Bronchial epithelial cell (primary cell): ENCODE measurements at regions not wholly inside any gene's neighbourhood (a gene's known extent, or its start where the extent isn't known, plus 50 kb on each side); places are given as distances from the start of the nearest gene placed in this dataset.

Source experiments
- DNase-seq: peaks from one replicate; pipeline ENCODE4 v3.0.0-alpha.2; 2010; ENCODE audit warnings: low read depth
- FAIRE-seq: peaks from 2 replicates; lab custom pipeline; 2011; peaks lifted over from hg19 to GRCh38; lab: Jason Lieb, UNC
- H3K27me3 ChIP-seq: 2 replicates; pipeline ENCODE4 v1.5.1; 2011; ENCODE audit warnings: low read length; ENCODE audit not compliant: control insufficient read depth, insufficient read depth
- H3K36me3 ChIP-seq: 2 replicates; pipeline ENCODE4 v1.5.1; 2011; ENCODE audit warnings: low read length; ENCODE audit not compliant: control insufficient read depth, insufficient read depth
- H3K4me3 ChIP-seq: 2 replicates; pipeline ENCODE4 v1.5.1; 2011; ENCODE audit warnings: mild to moderate bottlenecking, low read depth, low read length, control low read depth
- TF ChIP-seq, protein P1 (sequence below): IDR thresholded peaks from 2 replicates; pipeline ENCODE4 v1.5.1; 2011; ENCODE audit warnings: mild to moderate bottlenecking, moderate library complexity, low read length, control low read depth, inconsistent platforms; ENCODE audit not compliant: insufficient read depth, severe bottlenecking

DNA sequence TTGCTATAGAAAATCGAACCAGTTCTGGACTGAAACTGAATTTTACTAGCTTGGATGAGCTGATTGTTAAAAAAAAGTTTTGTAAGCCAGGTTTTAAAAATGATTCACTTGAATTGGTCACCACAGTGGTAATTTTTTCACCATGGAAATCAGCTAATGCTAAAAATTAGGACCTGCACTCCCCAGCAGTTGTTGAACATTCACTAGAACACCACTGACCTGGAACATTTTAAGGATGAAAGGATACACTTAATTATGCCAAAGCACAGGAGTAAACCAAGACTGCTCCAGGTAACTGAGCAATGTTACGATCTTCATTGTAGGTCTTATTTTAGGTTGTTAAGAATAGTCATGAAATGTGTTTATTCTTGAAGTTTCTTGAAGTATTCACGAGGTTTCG lies 1342.6 kb upstream of the SPRY2 start:
- no peak overlapping the region for H3K4me3 ChIP-seq
- no peak for FAIRE-seq
- no peaks in the 10 kb centered on the region for H3K36me3 ChIP-seq
- H3K27me3 ChIP-seq = no peaks in the 10 kb centered on the region
- no peak for DNase-seq
- TF ChIP-seq, protein P1, sequence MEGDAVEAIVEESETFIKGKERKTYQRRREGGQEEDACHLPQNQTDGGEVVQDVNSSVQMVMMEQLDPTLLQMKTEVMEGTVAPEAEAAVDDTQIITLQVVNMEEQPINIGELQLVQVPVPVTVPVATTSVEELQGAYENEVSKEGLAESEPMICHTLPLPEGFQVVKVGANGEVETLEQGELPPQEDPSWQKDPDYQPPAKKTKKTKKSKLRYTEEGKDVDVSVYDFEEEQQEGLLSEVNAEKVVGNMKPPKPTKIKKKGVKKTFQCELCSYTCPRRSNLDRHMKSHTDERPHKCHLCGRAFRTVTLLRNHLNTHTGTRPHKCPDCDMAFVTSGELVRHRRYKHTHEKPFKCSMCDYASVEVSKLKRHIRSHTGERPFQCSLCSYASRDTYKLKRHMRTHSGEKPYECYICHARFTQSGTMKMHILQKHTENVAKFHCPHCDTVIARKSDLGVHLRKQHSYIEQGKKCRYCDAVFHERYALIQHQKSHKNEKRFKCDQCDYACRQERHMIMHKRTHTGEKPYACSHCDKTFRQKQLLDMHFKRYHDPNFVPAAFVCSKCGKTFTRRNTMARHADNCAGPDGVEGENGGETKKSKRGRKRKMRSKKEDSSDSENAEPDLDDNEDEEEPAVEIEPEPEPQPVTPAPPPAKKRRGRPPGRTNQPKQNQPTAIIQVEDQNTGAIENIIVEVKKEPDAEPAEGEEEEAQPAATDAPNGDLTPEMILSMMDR = no peak

DNA sequence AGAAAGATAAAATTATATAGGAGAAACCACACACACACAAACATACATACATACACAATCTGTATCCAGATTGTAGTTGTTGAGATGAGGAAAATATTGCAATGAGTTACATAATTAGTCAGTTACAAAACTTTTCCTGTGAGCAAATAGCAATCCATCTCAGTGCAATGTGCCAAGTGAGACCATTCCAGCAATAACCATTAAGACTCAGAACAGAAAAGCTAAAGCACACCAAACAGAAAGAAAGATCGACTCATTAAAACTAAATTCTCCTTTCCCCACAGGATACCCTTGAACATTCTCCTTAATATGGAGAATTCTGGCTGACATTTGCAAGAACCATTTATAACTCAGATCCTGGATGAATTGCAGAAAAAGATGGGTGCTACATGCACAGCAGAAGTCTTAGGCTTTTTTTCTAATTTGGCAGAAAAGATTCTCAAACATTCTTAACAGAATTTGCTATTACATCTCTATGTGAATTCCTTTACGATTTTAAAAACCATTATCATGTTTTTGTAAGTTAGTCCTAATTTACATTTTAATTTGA lies 1341.2 kb upstream of the SPRY2 start:
- Histone ChIP-seq H3K4me3 (no peak overlapping the region), H3K27me3 (no peaks in the 10 kb centered on the region), H3K36me3 (no peaks in the 10 kb centered on the region)
- no peak for DNase-seq
- FAIRE-seq = no peak
- TF ChIP-seq, protein P1 = no peak

DNA sequence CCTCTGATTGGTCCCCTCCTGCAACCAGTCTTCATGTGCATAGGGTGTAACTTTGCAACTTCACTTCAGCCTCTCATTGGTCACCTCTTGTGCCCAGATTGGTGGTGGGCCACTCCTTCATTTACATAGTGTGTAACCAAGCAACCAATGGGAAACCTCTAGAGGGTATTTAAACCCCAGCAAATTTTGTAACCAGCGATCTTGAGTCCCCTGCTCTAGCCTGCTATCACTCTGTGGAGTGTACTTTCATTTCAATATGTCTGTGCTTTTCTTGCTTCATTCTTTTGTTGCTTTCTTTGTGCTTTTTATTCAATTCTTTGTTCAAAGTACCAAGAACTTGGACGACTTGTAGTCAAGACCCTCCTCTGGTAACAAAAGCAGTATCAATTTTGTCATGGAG lies 1336.9 kb upstream of the SPRY2 start:
- TF ChIP-seq, protein P1 = no peak
- FAIRE-seq (no peak), DNase-seq (no peak)
- H3K36me3 ChIP-seq = no peaks in the 10 kb centered on the region
- no peaks in the 10 kb centered on the region for H3K27me3 ChIP-seq
- H3K4me3 ChIP-seq = no peak overlapping the region

DNA sequence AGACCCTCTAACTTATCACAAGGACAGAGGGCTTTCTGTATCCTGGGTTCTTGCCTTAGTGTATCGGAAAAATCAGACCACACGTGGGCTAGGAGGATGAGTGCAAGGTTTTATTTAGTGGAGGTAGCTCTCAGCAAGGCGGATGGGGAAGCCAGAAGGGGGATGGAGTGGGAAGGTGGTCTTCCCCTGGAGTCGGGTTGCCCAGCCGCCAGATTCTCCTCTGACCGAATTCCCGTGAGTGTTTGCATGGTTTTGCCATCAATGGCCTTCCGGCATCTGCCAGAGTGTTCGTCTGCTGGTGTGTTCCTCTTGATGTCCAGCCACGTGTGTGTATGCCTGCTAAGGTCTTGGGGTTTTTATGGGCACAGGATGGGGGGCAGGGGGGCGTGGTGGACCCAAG lies 1335.1 kb upstream of the SPRY2 start:
- Histone ChIP-seq H3K36me3 (no peaks in the 10 kb centered on the region), H3K27me3 (no peaks in the 10 kb centered on the region), H3K4me3 (no peak overlapping the region)
- DNase-seq (no peak), FAIRE-seq (no peak)
- TF ChIP-seq, protein P1 = no peak

DNA sequence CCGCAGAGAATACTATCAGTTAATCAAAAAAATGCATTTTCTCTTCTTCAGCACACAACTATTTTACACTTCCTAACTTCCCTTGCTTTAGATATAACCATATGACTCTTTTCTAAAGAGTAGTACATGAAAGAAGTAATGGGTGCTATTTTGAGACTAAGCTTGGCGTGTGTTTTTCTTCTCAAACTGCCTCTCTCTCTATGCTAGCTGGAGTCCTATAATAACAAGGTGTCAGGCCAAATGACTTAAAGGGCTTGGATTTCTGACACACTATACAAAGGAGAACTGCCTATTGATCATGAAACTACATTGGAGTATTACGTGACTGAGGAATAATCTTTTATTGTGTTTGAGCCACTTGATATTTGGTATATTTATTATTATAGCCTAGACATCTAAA lies 1330.1 kb upstream of the SPRY2 start:
- no peaks in the 10 kb centered on the region for H3K36me3 ChIP-seq
- no peaks in the 10 kb centered on the region for H3K27me3 ChIP-seq
- FAIRE-seq (no peak), DNase-seq (no peak)
- H3K4me3 ChIP-seq = no peak overlapping the region
- TF ChIP-seq, protein P1 = no peak

DNA sequence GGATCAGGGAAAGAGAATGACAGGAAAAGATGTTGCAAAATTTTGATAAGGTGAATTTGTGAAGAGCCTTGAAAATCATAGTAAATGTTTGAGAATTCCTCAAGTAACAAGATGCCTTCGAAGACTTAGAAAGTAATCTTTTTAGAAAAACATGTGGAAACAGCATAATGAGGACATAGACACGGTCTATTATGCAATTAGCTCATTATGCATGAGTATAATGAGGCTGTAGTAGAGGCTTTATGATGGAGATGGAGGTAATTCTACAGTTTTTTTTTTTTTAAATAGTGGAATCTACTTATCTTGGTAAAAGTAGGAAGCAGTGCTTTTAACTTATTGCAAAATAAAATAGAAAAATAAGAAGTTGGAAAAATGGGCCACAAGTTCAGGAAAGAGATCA lies 1329.1 kb upstream of the SPRY2 start:
- DNase-seq = no peak
- Histone ChIP-seq H3K4me3 (no peak overlapping the region), H3K27me3 (no peaks in the 10 kb centered on the region), H3K36me3 (no peaks in the 10 kb centered on the region)
- TF ChIP-seq, protein P1 = no peak
- no peak for FAIRE-seq
